Peyer's patch (tissue), 4 donors: ENCODE measurements at regions not wholly inside any gene's neighbourhood (a gene's known extent, or its start where the extent isn't known, plus 50 kb on each side); places are given as distances from the start of the nearest gene placed in this dataset.

Experiments used
- POLR2A ChIP-seq, 2 donors: fragments of 450-650 bp; IDR thresholded peaks; one replicate each; pipeline ENCODE4 v1.5.1; 2017; ENCODE audit warnings: antibody characterized with exemption in 2 of 2, mild to moderate bottlenecking in 2 of 2, moderate library complexity in 2 of 2
- TF ChIP-seq, protein P1 (sequence below), 6 experiments: fragments of 450-650 bp in 4 of 6; fragments of 200-600 bp in 2 of 6; sonication (generic) in 1 of 6; IDR thresholded peaks; one replicate each; pipeline ENCODE4 v1.5.1; 2017 to 2019; ENCODE audit warnings: antibody characterized with exemption in 6 of 6, mild to moderate bottlenecking in 3 of 6, moderate library complexity in 1 of 6

DNA sequence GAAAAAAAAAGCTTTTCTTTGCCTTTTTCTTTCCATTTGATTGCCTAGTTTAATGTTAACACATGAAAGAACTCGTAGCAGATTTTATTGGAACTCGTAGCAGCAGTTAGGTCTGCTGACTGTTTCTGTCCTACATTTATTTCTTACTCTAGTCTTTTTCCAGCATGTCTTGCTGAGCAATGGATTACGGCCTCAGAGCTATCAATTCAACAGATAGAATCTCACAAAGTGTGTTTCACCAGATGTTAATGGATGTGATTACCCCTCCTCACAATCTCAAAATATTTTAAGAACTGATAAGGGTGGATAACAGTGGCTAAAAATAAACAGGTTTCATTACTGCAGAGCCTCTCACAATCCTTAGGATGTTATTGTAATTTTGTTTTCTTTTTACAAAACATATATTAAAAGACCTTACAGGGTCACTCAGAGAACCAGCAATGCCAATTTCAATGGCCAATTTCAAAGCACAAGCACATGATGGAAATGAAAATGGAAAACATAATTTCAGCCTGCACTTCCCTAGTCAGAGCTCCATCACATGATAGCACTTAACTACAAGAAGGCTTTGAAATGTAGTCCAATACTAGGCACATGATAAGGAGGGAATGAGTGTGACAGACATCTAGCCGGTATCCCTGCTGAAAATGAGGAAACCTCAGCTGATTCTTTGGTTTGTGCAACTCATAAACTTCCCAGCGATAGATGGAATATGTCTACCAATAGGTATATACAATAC lies 838.1 kb upstream of the SEMA6D start:
- TF ChIP-seq, protein P1, sequence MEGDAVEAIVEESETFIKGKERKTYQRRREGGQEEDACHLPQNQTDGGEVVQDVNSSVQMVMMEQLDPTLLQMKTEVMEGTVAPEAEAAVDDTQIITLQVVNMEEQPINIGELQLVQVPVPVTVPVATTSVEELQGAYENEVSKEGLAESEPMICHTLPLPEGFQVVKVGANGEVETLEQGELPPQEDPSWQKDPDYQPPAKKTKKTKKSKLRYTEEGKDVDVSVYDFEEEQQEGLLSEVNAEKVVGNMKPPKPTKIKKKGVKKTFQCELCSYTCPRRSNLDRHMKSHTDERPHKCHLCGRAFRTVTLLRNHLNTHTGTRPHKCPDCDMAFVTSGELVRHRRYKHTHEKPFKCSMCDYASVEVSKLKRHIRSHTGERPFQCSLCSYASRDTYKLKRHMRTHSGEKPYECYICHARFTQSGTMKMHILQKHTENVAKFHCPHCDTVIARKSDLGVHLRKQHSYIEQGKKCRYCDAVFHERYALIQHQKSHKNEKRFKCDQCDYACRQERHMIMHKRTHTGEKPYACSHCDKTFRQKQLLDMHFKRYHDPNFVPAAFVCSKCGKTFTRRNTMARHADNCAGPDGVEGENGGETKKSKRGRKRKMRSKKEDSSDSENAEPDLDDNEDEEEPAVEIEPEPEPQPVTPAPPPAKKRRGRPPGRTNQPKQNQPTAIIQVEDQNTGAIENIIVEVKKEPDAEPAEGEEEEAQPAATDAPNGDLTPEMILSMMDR (IDR thresholded peaks at IDR 0.05): no peak
- no peak for TF ChIP-seq POLR2A (IDR thresholded peaks at IDR 0.05)
